ENCODE measurements at regions not wholly inside any gene's neighbourhood (a gene's known extent, or its start where the extent isn't known, plus 50 kb on each side); places are given as distances from the start of the nearest gene placed in this dataset.
"Not testable (repeated sequence)": the region's sequence is repeated elsewhere in the genome, so short reads cannot be mapped to it uniquely, and the experiment has no call there.

GRCh38 chr6:76744151-76744720 is 671.8 kb upstream of the IMPG1 start:
- not testable (repeated sequence) for H3K36me3 ChIP-seq (ENCODE audit: control insufficient read depth, insufficient read depth, low read length); H3K27ac ChIP-seq (ENCODE audit: low read depth, low read length); H3K9me3 ChIP-seq (ENCODE audit: control insufficient read depth, insufficient read depth, low read depth, low read length); H3K27me3 ChIP-seq (ENCODE audit: control insufficient read depth, insufficient read depth, low read length); H3K4me1 ChIP-seq (ENCODE audit: control insufficient read depth, insufficient read depth, low read length); H3K9ac ChIP-seq (ENCODE audit: low read length); H3K4me3 ChIP-seq (ENCODE audit: low read depth, low read length)

GRCh38 chr6:76742919-76743318 is 670.5 kb upstream of the IMPG1 start:
- Histone ChIP-seq H3K36me3 (ENCODE audit: control insufficient read depth, insufficient read depth, low read length) (no peaks in the 10 kb centered on the region), H3K4me3 (ENCODE audit: low read depth, low read length) (no peak overlapping the region), H3K27me3 (ENCODE audit: control insufficient read depth, insufficient read depth, low read length) (no peaks in the 10 kb centered on the region), H3K4me1 (ENCODE audit: control insufficient read depth, insufficient read depth, low read length) (no peaks in the 10 kb centered on the region), H3K9ac (ENCODE audit: low read length) (no peak overlapping the region), H3K9me3 (ENCODE audit: control insufficient read depth, insufficient read depth, low read depth, low read length) (peaks cover 6% of the 10 kb centered on the region; the same call in 1 of the 2 replicates), H3K27ac (ENCODE audit: low read depth, low read length) (no peak overlapping the region)

- H3K27ac ChIP-seq (ENCODE audit: low read depth, low read length): no peak overlapping the region
- no peaks in the 10 kb centered on the region for H3K27me3 ChIP-seq (ENCODE audit: control insufficient read depth, insufficient read depth, low read length)
- no peak overlapping the region for H3K4me3 ChIP-seq (ENCODE audit: low read depth, low read length)
- H3K9ac ChIP-seq (ENCODE audit: low read length): no peak overlapping the region
- no peaks in the 10 kb centered on the region for H3K36me3 ChIP-seq (ENCODE audit: control insufficient read depth, insufficient read depth, low read length)
- no peaks in the 10 kb centered on the region for H3K4me1 ChIP-seq (ENCODE audit: control insufficient read depth, insufficient read depth, low read length)
- H3K9me3 ChIP-seq (ENCODE audit: control insufficient read depth, insufficient read depth, low read depth, low read length): no peaks in the 10 kb centered on the region
These were observed 647.0 kb upstream of the IMPG1 start for GRCh38 chr6:76719449-76719848.

- Histone ChIP-seq H3K36me3 (ENCODE audit: control insufficient read depth, insufficient read depth, low read length) (no peaks in the 10 kb centered on the region), H3K27me3 (ENCODE audit: control insufficient read depth, insufficient read depth, low read length) (peaks cover 27% of the 10 kb centered on the region), H3K27ac (ENCODE audit: low read depth, low read length) (no peak overlapping the region), H3K9me3 (ENCODE audit: control insufficient read depth, insufficient read depth, low read depth, low read length) (no peaks in the 10 kb centered on the region), H3K4me1 (ENCODE audit: control insufficient read depth, insufficient read depth, low read length) (peaks cover 3% of the 10 kb centered on the region; the same call in 1 of the 2 replicates), H3K9ac (ENCODE audit: low read length) (no peak overlapping the region), H3K4me3 (ENCODE audit: low read depth, low read length) (no peak overlapping the region)
These were observed 636.3 kb upstream of the IMPG1 start for GRCh38 chr6:76708641-76709331.

GRCh38 chr6:76707630-76708029 is 635.2 kb upstream of the IMPG1 start:
- no peak overlapping the region for H3K9ac ChIP-seq (ENCODE audit: low read length)
- peaks cover 33% of the 10 kb centered on the region for H3K27me3 ChIP-seq (ENCODE audit: control insufficient read depth, insufficient read depth, low read length)
- peaks cover 3% of the 10 kb centered on the region; the same call in 1 of the 2 replicates for H3K4me1 ChIP-seq (ENCODE audit: control insufficient read depth, insufficient read depth, low read length)
- no peak overlapping the region for H3K4me3 ChIP-seq (ENCODE audit: low read depth, low read length)
- H3K9me3 ChIP-seq (ENCODE audit: control insufficient read depth, insufficient read depth, low read depth, low read length): no peaks in the 10 kb centered on the region
- no peak overlapping the region for H3K27ac ChIP-seq (ENCODE audit: low read depth, low read length)
- H3K36me3 ChIP-seq (ENCODE audit: control insufficient read depth, insufficient read depth, low read length): no peaks in the 10 kb centered on the region

- H3K27ac ChIP-seq (ENCODE audit: low read depth, low read length): no peak overlapping the region
- H3K9me3 ChIP-seq (ENCODE audit: control insufficient read depth, insufficient read depth, low read depth, low read length): no peaks in the 10 kb centered on the region
- no peak overlapping the region for H3K9ac ChIP-seq (ENCODE audit: low read length)
- peaks cover 10% of the 10 kb centered on the region; the same call in 1 of the 2 replicates for H3K4me1 ChIP-seq (ENCODE audit: control insufficient read depth, insufficient read depth, low read length)
- no peaks in the 10 kb centered on the region for H3K36me3 ChIP-seq (ENCODE audit: control insufficient read depth, insufficient read depth, low read length)
- peaks cover 43% of the 10 kb centered on the region for H3K27me3 ChIP-seq (ENCODE audit: control insufficient read depth, insufficient read depth, low read length)
- H3K4me3 ChIP-seq (ENCODE audit: low read depth, low read length): no peak overlapping the region
These were observed 634.2 kb upstream of the IMPG1 start for GRCh38 chr6:76706631-76707030.

- Histone ChIP-seq H3K4me1 (ENCODE audit: control insufficient read depth, insufficient read depth, low read length) (peaks cover 13% of the 10 kb centered on the region), H3K27me3 (ENCODE audit: control insufficient read depth, insufficient read depth, low read length) (peaks cover 49% of the 10 kb centered on the region), H3K27ac (ENCODE audit: low read depth, low read length) (no peak overlapping the region), H3K9me3 (ENCODE audit: control insufficient read depth, insufficient read depth, low read depth, low read length) (no peaks in the 10 kb centered on the region), H3K4me3 (ENCODE audit: low read depth, low read length) (no peak overlapping the region), H3K36me3 (ENCODE audit: control insufficient read depth, insufficient read depth, low read length) (no peaks in the 10 kb centered on the region), H3K9ac (ENCODE audit: low read length) (no peak overlapping the region)
These were observed 633.6 kb upstream of the IMPG1 start for GRCh38 chr6:76706086-76706485.

- no peak overlapping the region for H3K27ac ChIP-seq (ENCODE audit: low read depth, low read length)
- H3K36me3 ChIP-seq (ENCODE audit: control insufficient read depth, insufficient read depth, low read length): no peaks in the 10 kb centered on the region
- H3K9ac ChIP-seq (ENCODE audit: low read length): no peak overlapping the region
- H3K4me1 ChIP-seq (ENCODE audit: control insufficient read depth, insufficient read depth, low read length): peaks cover 13% of the 10 kb centered on the region
- peaks cover 56% of the 10 kb centered on the region for H3K27me3 ChIP-seq (ENCODE audit: control insufficient read depth, insufficient read depth, low read length)
- H3K9me3 ChIP-seq (ENCODE audit: control insufficient read depth, insufficient read depth, low read depth, low read length): no peaks in the 10 kb centered on the region
- H3K4me3 ChIP-seq (ENCODE audit: low read depth, low read length): no peak overlapping the region
These were observed 631.3 kb upstream of the IMPG1 start for GRCh38 chr6:76703786-76704185.

GRCh38 chr6:76703285-76703684 is 630.8 kb upstream of the IMPG1 start:
- H3K36me3 ChIP-seq (ENCODE audit: control insufficient read depth, insufficient read depth, low read length): no peaks in the 10 kb centered on the region
- H3K9ac ChIP-seq (ENCODE audit: low read length): no peak overlapping the region
- H3K27me3 ChIP-seq (ENCODE audit: control insufficient read depth, insufficient read depth, low read length): peaks cover 57% of the 10 kb centered on the region
- no peak overlapping the region for H3K4me3 ChIP-seq (ENCODE audit: low read depth, low read length)
- peaks cover 13% of the 10 kb centered on the region for H3K4me1 ChIP-seq (ENCODE audit: control insufficient read depth, insufficient read depth, low read length)
- no peaks in the 10 kb centered on the region for H3K9me3 ChIP-seq (ENCODE audit: control insufficient read depth, insufficient read depth, low read depth, low read length)
- H3K27ac ChIP-seq (ENCODE audit: low read depth, low read length): no peak overlapping the region

- H3K9me3 ChIP-seq (ENCODE audit: control insufficient read depth, insufficient read depth, low read depth, low read length): no peaks in the 10 kb centered on the region
- H3K9ac ChIP-seq (ENCODE audit: low read length): no peak overlapping the region
- no peak overlapping the region for H3K4me3 ChIP-seq (ENCODE audit: low read depth, low read length)
- H3K27me3 ChIP-seq (ENCODE audit: control insufficient read depth, insufficient read depth, low read length): peaks cover 57% of the 10 kb centered on the region
- no peaks in the 10 kb centered on the region for H3K36me3 ChIP-seq (ENCODE audit: control insufficient read depth, insufficient read depth, low read length)
- peaks cover 13% of the 10 kb centered on the region for H3K4me1 ChIP-seq (ENCODE audit: control insufficient read depth, insufficient read depth, low read length)
- no peak overlapping the region; the same call in 1 of the 2 replicates for H3K27ac ChIP-seq (ENCODE audit: low read depth, low read length)
These were observed 629.7 kb upstream of the IMPG1 start for GRCh38 chr6:76702187-76702586.

GRCh38 chr6:76701610-76702009 is 629.1 kb upstream of the IMPG1 start:
- H3K4me1 ChIP-seq (ENCODE audit: control insufficient read depth, insufficient read depth, low read length): peaks cover 13% of the 10 kb centered on the region
- peaks cover 57% of the 10 kb centered on the region for H3K27me3 ChIP-seq (ENCODE audit: control insufficient read depth, insufficient read depth, low read length)
- no peak overlapping the region for H3K4me3 ChIP-seq (ENCODE audit: low read depth, low read length)
- H3K36me3 ChIP-seq (ENCODE audit: control insufficient read depth, insufficient read depth, low read length): no peaks in the 10 kb centered on the region
- H3K9me3 ChIP-seq (ENCODE audit: control insufficient read depth, insufficient read depth, low read depth, low read length): no peaks in the 10 kb centered on the region
- H3K9ac ChIP-seq (ENCODE audit: low read length): no peak overlapping the region
- H3K27ac ChIP-seq (ENCODE audit: low read depth, low read length): peak overlapping the region; percentile 7; the same call in 1 of the 2 replicates
